ENCODE measurements at regions not wholly inside any gene's neighbourhood (a gene's known extent, or its start where the extent isn't known, plus 50 kb on each side); places are given as distances from the start of the nearest gene placed in this dataset.

GRCh38 chr5:71892641-71893365 lies 173.7 kb downstream of the CARTPT start:
- peaks cover 19% of the 10 kb centered on the region for H3K27me3 Mint-ChIP-seq
- H3K9me3 Mint-ChIP-seq: peaks cover 3% of the 10 kb centered on the region
- H3K27ac Mint-ChIP-seq: no peak overlapping the region
- no peak for ATAC-seq (ENCODE audit: low read depth)
- no peaks in the 10 kb centered on the region for H3K4me1 Mint-ChIP-seq
- no peaks in the 10 kb centered on the region for H3K36me3 Mint-ChIP-seq
- H3K4me3 Mint-ChIP-seq: no peak overlapping the region
- DNase-seq (ENCODE audit: low spot score in 2 of 2): no peak

DNA sequence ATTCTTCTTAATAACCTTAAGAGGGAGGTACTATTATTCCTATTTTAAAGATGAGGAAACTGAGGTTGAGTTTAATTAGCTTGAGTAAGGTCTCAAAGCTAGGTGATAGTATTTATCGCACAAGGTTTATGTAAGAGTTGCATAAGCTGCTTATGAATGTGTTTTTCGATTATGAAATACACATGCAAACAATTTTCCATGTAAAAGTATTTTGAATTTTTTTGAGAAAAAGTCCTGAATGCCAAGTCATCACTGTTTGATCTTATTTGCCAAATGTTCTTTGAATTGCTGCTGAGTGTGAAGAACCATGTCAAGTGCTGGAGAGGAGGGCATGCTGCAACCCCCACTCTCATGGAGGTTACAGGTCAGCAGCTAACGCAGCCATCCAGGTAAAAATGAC lies 174.4 kb downstream of the CARTPT start:
- no peak overlapping the region for H3K27ac Mint-ChIP-seq
- H3K9me3 Mint-ChIP-seq: no peaks in the 10 kb centered on the region
- peaks cover 19% of the 10 kb centered on the region for H3K27me3 Mint-ChIP-seq
- no peaks in the 10 kb centered on the region for H3K36me3 Mint-ChIP-seq
- no peaks in the 10 kb centered on the region for H3K4me1 Mint-ChIP-seq
- no peak overlapping the region for H3K4me3 Mint-ChIP-seq
- no peak for DNase-seq (ENCODE audit: low spot score in 2 of 2)
- no peak for ATAC-seq (ENCODE audit: low read depth)

DNA sequence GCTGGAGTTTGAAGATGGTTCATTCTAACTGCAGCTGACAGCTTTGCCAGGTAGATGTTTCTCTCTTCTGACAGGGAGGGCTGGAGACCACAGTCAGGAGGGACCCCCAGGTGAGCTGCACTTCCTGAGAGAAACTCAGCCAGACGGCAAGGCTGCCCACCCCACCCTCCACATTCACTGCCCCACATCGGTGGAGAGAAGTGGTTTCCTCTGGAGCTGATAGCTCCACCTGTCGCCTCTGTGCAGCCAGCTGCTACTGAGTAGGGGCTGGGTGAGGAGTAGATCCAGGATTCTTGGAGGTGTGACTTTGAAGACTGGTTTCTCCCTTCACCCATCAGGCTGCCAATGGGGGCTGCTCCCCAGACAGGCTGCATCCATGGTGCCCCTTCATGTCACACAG lies 175.0 kb downstream of the CARTPT start:
- Mint-ChIP-seq H3K4me3 (no peak overlapping the region), H3K27me3 (peaks cover 19% of the 10 kb centered on the region), H3K27ac (no peak overlapping the region), H3K4me1 (no peaks in the 10 kb centered on the region), H3K9me3 (no peaks in the 10 kb centered on the region), H3K36me3 (no peaks in the 10 kb centered on the region)
- DNase-seq (ENCODE audit: low spot score in 2 of 2): no peak
- ATAC-seq (ENCODE audit: low read depth): no peak

GRCh38 chr5:71895546-71895945 lies 176.5 kb downstream of the CARTPT start:
- H3K27me3 Mint-ChIP-seq: peaks cover 11% of the 10 kb centered on the region
- H3K36me3 Mint-ChIP-seq: no peaks in the 10 kb centered on the region
- H3K27ac Mint-ChIP-seq: no peak overlapping the region
- H3K9me3 Mint-ChIP-seq: no peaks in the 10 kb centered on the region
- DNase-seq (ENCODE audit: low spot score in 2 of 2) (no peak), ATAC-seq (ENCODE audit: low read depth) (no peak)
- H3K4me1 Mint-ChIP-seq: no peaks in the 10 kb centered on the region
- no peak overlapping the region for H3K4me3 Mint-ChIP-seq

GRCh38 chr5:71899865-71900342 lies 180.8 kb downstream of the CARTPT start:
- Mint-ChIP-seq H3K4me1 (no peaks in the 10 kb centered on the region), H3K4me3 (no peak overlapping the region), H3K27me3 (peaks cover 6% of the 10 kb centered on the region), H3K27ac (no peak overlapping the region), H3K36me3 (no peaks in the 10 kb centered on the region), H3K9me3 (no peaks in the 10 kb centered on the region)
- no peak for DNase-seq (ENCODE audit: low spot score in 2 of 2)
- ATAC-seq (ENCODE audit: low read depth): no peak

GRCh38 chr5:71903808-71904207 lies 184.7 kb downstream of the CARTPT start:
- no peaks in the 10 kb centered on the region for H3K9me3 Mint-ChIP-seq
- no peak overlapping the region for H3K27ac Mint-ChIP-seq
- peaks cover 8% of the 10 kb centered on the region for H3K27me3 Mint-ChIP-seq
- no peak overlapping the region for H3K4me3 Mint-ChIP-seq
- H3K4me1 Mint-ChIP-seq: no peaks in the 10 kb centered on the region
- DNase-seq (ENCODE audit: low spot score in 2 of 2) (no peak), ATAC-seq (ENCODE audit: low read depth) (no peak)
- H3K36me3 Mint-ChIP-seq: no peaks in the 10 kb centered on the region

DNA sequence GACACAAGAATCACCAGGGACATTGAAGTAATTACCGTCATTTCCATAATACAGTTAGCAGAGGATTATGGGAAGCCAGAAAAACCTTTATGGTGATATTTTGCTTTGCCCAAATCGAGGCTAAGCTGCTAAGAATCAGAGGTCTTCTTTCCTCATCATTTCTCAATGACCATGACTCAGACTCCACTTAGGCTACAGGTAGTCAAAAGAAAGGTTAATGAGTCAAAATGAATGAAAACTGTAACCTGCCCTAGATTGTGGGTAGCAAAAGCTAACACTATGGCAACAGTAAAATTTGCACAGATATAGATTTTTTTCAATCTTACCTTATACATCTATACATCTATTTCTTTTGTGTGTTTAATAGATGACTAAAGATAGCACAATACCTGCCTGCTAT lies 185.8 kb downstream of the CARTPT start:
- H3K36me3 Mint-ChIP-seq: no peaks in the 10 kb centered on the region
- no peaks in the 10 kb centered on the region for H3K9me3 Mint-ChIP-seq
- no peak overlapping the region for H3K27ac Mint-ChIP-seq
- DNase-seq (ENCODE audit: low spot score in 2 of 2) (no peak), ATAC-seq (ENCODE audit: low read depth) (no peak)
- no peak overlapping the region for H3K4me3 Mint-ChIP-seq
- peaks cover 6% of the 10 kb centered on the region for H3K27me3 Mint-ChIP-seq
- H3K4me1 Mint-ChIP-seq: no peaks in the 10 kb centered on the region

- Mint-ChIP-seq H3K4me1 (no peaks in the 10 kb centered on the region), H3K36me3 (no peaks in the 10 kb centered on the region), H3K27me3 (peaks cover 6% of the 10 kb centered on the region), H3K9me3 (no peaks in the 10 kb centered on the region), H3K4me3 (no peak overlapping the region), H3K27ac (no peak overlapping the region)
- ATAC-seq (ENCODE audit: low read depth) (no peak), DNase-seq (ENCODE audit: low spot score in 2 of 2) (no peak)
Measured at GRCh38 chr5:71905834-71906711, 187.0 kb downstream of the CARTPT start.

DNA sequence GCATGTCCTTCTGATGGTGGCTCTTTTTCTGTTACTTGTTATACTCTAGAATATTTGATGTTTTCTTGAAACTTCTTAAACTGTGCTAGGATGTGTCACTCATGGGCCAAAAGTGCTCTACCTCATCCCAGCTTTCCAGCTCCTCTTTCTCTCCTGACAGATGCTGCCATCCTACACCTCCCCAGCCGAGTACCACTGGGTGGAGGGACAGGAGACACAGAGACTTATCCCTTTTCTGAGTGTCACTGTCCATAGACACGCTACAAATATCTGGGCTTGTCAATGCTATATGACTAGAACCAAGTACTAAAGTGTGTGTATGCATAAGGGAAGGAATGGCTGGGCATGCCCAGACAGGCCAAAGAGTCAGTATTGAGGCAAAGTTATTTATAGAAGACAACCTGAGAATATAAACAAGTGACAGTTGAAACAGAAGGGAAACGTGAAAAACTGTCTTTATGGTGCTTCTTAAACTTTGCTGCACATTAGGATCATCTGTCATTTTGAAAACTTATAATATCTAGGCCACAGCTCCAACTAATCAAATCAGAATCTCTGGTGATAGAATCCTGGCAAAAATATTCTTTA lies 188.0 kb downstream of the CARTPT start:
- H3K36me3 Mint-ChIP-seq: no peaks in the 10 kb centered on the region
- ATAC-seq (ENCODE audit: low read depth) (no peak), DNase-seq (ENCODE audit: low spot score in 2 of 2) (no peak)
- H3K27ac Mint-ChIP-seq: no peak overlapping the region
- H3K4me1 Mint-ChIP-seq: no peaks in the 10 kb centered on the region
- H3K9me3 Mint-ChIP-seq: no peaks in the 10 kb centered on the region
- peaks cover 4% of the 10 kb centered on the region for H3K27me3 Mint-ChIP-seq
- H3K4me3 Mint-ChIP-seq: no peak overlapping the region

- Mint-ChIP-seq H3K4me1 (no peaks in the 10 kb centered on the region), H3K4me3 (no peak overlapping the region), H3K36me3 (no peaks in the 10 kb centered on the region), H3K27ac (no peak overlapping the region), H3K27me3 (peaks cover 4% of the 10 kb centered on the region), H3K9me3 (no peaks in the 10 kb centered on the region)
- DNase-seq (ENCODE audit: low spot score in 2 of 2): no peak
- no peak for ATAC-seq (ENCODE audit: low read depth)
Measured at GRCh38 chr5:71907608-71908145, 188.6 kb downstream of the CARTPT start.

- ATAC-seq (ENCODE audit: low read depth): no peak
- DNase-seq (ENCODE audit: low spot score in 2 of 2): no peak
- Mint-ChIP-seq H3K27me3 (peaks cover 7% of the 10 kb centered on the region), H3K36me3 (no peaks in the 10 kb centered on the region), H3K27ac (no peak overlapping the region), H3K4me1 (no peaks in the 10 kb centered on the region), H3K4me3 (no peak overlapping the region), H3K9me3 (no peaks in the 10 kb centered on the region)
Measured at GRCh38 chr5:71910741-71911140, 191.7 kb downstream of the CARTPT start.

DNA sequence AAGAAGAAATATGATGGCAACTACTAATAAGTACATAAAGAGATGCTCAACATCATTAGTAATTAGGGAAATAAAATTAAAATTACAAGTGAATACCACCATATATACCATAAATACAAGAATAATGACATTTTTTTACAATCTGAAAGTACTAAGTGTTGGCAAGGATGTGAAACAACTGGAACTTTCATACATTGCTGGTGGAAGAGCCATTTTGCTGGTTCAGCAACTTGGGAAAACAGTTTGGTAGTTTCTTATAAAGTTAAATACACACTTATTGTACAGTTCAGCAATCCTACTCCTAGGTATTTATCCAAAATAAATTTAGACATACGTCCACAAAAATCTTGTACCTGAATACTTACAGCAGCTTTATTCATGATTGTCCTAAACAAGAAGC lies 192.9 kb downstream of the CARTPT start:
- Mint-ChIP-seq H3K4me1 (no peaks in the 10 kb centered on the region), H3K27me3 (peaks cover 8% of the 10 kb centered on the region), H3K36me3 (no peaks in the 10 kb centered on the region), H3K4me3 (no peak overlapping the region), H3K9me3 (no peaks in the 10 kb centered on the region), H3K27ac (no peak overlapping the region)
- DNase-seq (ENCODE audit: low spot score in 2 of 2) (no peak), ATAC-seq (ENCODE audit: low read depth) (no peak)

DNA sequence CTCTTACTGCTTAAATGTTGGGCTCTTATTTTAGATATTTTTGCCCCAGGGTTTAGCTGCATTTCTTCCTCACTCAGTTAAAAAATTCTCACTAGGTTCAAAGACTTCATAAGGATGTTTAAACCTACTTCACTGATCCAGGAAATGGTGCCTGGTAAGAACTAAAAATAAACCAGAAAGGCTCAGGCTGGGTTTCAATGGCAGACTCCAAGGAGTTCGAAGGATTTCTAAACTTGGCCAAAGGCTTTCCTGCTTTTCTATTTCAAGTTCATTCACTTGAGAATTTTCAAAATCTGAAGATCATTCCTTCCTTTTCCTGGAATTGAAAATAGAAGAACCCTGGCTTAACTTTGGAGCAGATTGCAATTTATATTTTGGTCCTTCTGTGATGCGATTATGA lies 193.0 kb upstream of the MAP1B start:
- Mint-ChIP-seq H3K4me1 (no peaks in the 10 kb centered on the region), H3K27me3 (peaks cover 9% of the 10 kb centered on the region), H3K36me3 (no peaks in the 10 kb centered on the region), H3K4me3 (no peak overlapping the region), H3K9me3 (peaks cover 9% of the 10 kb centered on the region), H3K27ac (no peak overlapping the region)
- no peak for ATAC-seq (ENCODE audit: low read depth)
- DNase-seq (ENCODE audit: low spot score in 2 of 2): no peak

DNA sequence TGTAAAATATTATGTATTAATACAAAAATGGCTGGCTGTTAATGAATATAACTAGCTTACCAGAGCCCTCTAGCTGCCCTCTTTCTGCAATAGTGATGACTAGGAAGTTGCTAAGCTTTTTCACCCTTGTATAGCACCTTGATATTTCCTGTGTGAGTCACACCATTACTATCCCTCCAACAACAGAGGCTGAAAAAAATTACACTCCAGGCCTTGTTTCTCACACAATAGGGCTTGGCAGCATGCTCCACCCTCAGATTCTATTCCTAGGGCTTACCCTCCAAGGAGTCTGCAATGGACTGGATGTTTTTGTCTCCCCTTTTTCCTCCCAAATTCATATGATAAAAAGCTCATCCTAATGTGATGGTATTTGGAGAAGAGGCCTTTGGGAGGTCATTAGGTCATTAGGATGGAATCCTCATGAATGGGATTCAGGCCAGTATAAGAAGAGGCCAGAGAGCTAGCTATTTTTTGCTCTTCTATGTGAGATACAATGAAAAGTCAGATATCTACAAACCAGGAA lies 184.6 kb upstream of the MAP1B start:
- no peak for ATAC-seq (ENCODE audit: low read depth)
- no peak overlapping the region for H3K4me3 Mint-ChIP-seq
- no peak for DNase-seq (ENCODE audit: low spot score in 2 of 2)
- peaks cover 2% of the 10 kb centered on the region for H3K27me3 Mint-ChIP-seq
- H3K27ac Mint-ChIP-seq: no peak overlapping the region
- no peaks in the 10 kb centered on the region for H3K4me1 Mint-ChIP-seq
- peaks cover 12% of the 10 kb centered on the region for H3K9me3 Mint-ChIP-seq
- H3K36me3 Mint-ChIP-seq: no peaks in the 10 kb centered on the region
